Uterus (tissue), 3 donors: ENCODE measurements at regions not wholly inside any gene's neighbourhood (a gene's known extent, or its start where the extent isn't known, plus 50 kb on each side); places are given as distances from the start of the nearest gene placed in this dataset.

Source experiments
- DNase-seq, 2 donors: peaks; one replicate each; pipeline ENCODE4 v3.0.0-alpha.2; 2019 to 2020
- H3K27ac ChIP-seq, 2 donors: fragments of 200-600 bp; sonication (generic); 1 replicate in 1 of 2; 2 replicates in 1 of 2; pipeline ENCODE4 v1.5.1; 2016 to 2018
- H3K27me3 ChIP-seq, 2 donors: fragments of 200-600 bp; sonication (generic); one replicate each; pipeline ENCODE4 v1.5.1; 2018 to 2019; ENCODE audit warnings: control low read depth in 1 of 2
- H3K36me3 ChIP-seq, 2 donors: fragments of 200-600 bp; sonication (generic); one replicate each; pipeline ENCODE4 v1.5.1; 2019; ENCODE audit warnings: control low read depth in 1 of 2
- H3K4me1 ChIP-seq, 2 donors: fragments of 200-600 bp; sonication (generic); one replicate each; pipeline ENCODE4 v1.5.1; 2018 to 2019; ENCODE audit warnings: control low read depth in 1 of 2
- H3K4me3 ChIP-seq, 2 donors: fragments of 200-600 bp; sonication (generic); 1 replicate in 1 of 2; 2 replicates in 1 of 2; pipeline ENCODE4 v1.5.1; 2018 to 2019; ENCODE audit warnings: mild to moderate bottlenecking in 1 of 2
- H3K9me3 ChIP-seq, 2 donors: fragments of 200-600 bp; sonication (generic); one replicate each; pipeline ENCODE4 v1.5.1; 2019; ENCODE audit warnings: control low read depth in 1 of 2
- CTCF ChIP-seq, 4 experiments: fragments of 200-600 bp in 2 of 4; fragments of 450-650 bp in 2 of 4; sonication (generic) in 2 of 4; IDR thresholded peaks; one replicate each; pipeline ENCODE4 v1.5.1; 2016 to 2019; ENCODE audit warnings: antibody characterized with exemption in 4 of 4, mild to moderate bottlenecking in 2 of 4, moderate library complexity in 1 of 4
- POLR2A ChIP-seq, 2 donors: fragments of 450-650 bp; IDR thresholded peaks; one replicate each; pipeline ENCODE4 v1.6.1; 2016; ENCODE audit warnings: antibody characterized with exemption in 2 of 2, mild to moderate bottlenecking in 1 of 2, moderate library complexity in 1 of 2
- intact Hi-C: fragments of 100-400 bp; cut with DNase I; formaldehyde crosslinking; loops from one replicate; pipeline ENCODE4 v1.15.1; 2023; ENCODE audit warnings: low total_unique reads
- donor health status: DM: yes; HTN: yes; CAD: no.

- no peak for DNase-seq
- Histone ChIP-seq H3K36me3 (no peaks in the 10 kb centered on the region), H3K4me3 (no peak overlapping the region), H3K27me3 (no peaks in the 10 kb centered on the region), H3K4me1 (no peaks in the 10 kb centered on the region), H3K27ac (no peak overlapping the region), H3K9me3 (no peaks in the 10 kb centered on the region)
- intact Hi-C loops, result no loop called here
- TF ChIP-seq POLR2A (IDR thresholded peaks at IDR 0.05), result no peak
These were observed 397.5 kb upstream of the PPP1R2C start for GRCh38 chrX:43175434-43175833.

GRCh38 chrX:43176686-43177085 is 398.7 kb upstream of the PPP1R2C start:
- no peak for DNase-seq
- intact Hi-C loops, result no loop called here
- TF ChIP-seq POLR2A (IDR thresholded peaks at IDR 0.05) (no peak), CTCF (IDR thresholded peaks at IDR 0.05) (no peak)
- H3K4me1 ChIP-seq, result no peaks in the 10 kb centered on the region
- H3K27ac ChIP-seq, result no peak overlapping the region
- H3K9me3 ChIP-seq, result no peaks in the 10 kb centered on the region
- no peak overlapping the region for H3K4me3 ChIP-seq
- no peaks in the 10 kb centered on the region for H3K27me3 ChIP-seq
- no peaks in the 10 kb centered on the region for H3K36me3 ChIP-seq

GRCh38 chrX:43188296-43188695 is 410.3 kb upstream of the PPP1R2C start:
- H3K4me3 ChIP-seq, result no peak overlapping the region
- DNase-seq, result no peak
- no peak for TF ChIP-seq POLR2A (IDR thresholded peaks at IDR 0.05)
- no peak for TF ChIP-seq CTCF (IDR thresholded peaks at IDR 0.05)
- no peaks in the 10 kb centered on the region for H3K27me3 ChIP-seq
- H3K9me3 ChIP-seq, result no peaks in the 10 kb centered on the region
- H3K4me1 ChIP-seq, result no peaks in the 10 kb centered on the region
- H3K27ac ChIP-seq, result no peak overlapping the region
- intact Hi-C loops, result no loop called here
- H3K36me3 ChIP-seq, result no peaks in the 10 kb centered on the region

- no peaks in the 10 kb centered on the region for H3K27me3 ChIP-seq
- DNase-seq, result no peak
- TF ChIP-seq CTCF (IDR thresholded peaks at IDR 0.05), result no peak
- no peak for TF ChIP-seq POLR2A (IDR thresholded peaks at IDR 0.05)
- intact Hi-C loops, result no loop called here
- H3K9me3 ChIP-seq, result no peaks in the 10 kb centered on the region
- no peaks in the 10 kb centered on the region for H3K4me1 ChIP-seq
- H3K27ac ChIP-seq, result no peak overlapping the region
- H3K4me3 ChIP-seq, result no peak overlapping the region
- no peaks in the 10 kb centered on the region for H3K36me3 ChIP-seq
These were observed 433.6 kb upstream of the PPP1R2C start for GRCh38 chrX:43211570-43211969.

GRCh38 chrX:43218198-43218597 is 437.9 kb upstream of the MAOA start:
- Histone ChIP-seq H3K27me3 (no peaks in the 10 kb centered on the region), H3K27ac (no peak overlapping the region), H3K9me3 (no peaks in the 10 kb centered on the region), H3K36me3 (no peaks in the 10 kb centered on the region), H3K4me1 (no peaks in the 10 kb centered on the region), H3K4me3 (no peak overlapping the region)
- TF ChIP-seq CTCF (IDR thresholded peaks at IDR 0.05) (no peak), POLR2A (IDR thresholded peaks at IDR 0.05) (no peak)
- DNase-seq, result no peak
- intact Hi-C loops, result no loop called here

GRCh38 chrX:43224496-43224895 is 431.6 kb upstream of the MAOA start:
- no peak for TF ChIP-seq CTCF (IDR thresholded peaks at IDR 0.05)
- TF ChIP-seq POLR2A (IDR thresholded peaks at IDR 0.05), result no peak
- DNase-seq, result no peak
- Histone ChIP-seq H3K27me3 (no peaks in the 10 kb centered on the region), H3K4me3 (no peak overlapping the region), H3K27ac (no peak overlapping the region), H3K9me3 (no peaks in the 10 kb centered on the region), H3K36me3 (no peaks in the 10 kb centered on the region), H3K4me1 (no peaks in the 10 kb centered on the region)
- intact Hi-C loops, result no loop called here
